GM21576 (cell line): ENCODE measurements at regions not wholly inside any gene's neighbourhood (a gene's known extent, or its start where the extent isn't known, plus 50 kb on each side); places are given as distances from the start of the nearest gene placed in this dataset.
A peak's percentile ranks its signal among the peaks of the same experiment; 100 is the strongest.
"Not testable (repeated sequence)": the region's sequence is repeated elsewhere in the genome, so short reads cannot be mapped to it uniquely, and the experiment has no call there.

Experiments
- ATAC-seq: cut with Tn5 transposase; IDR thresholded peaks from one replicate; pipeline ENCODE4 v1.9.1; 2021; ENCODE audit warnings: mild to moderate bottlenecking, moderate library complexity; ENCODE audit not compliant: unreplicated experiment

GRCh38 chr2:20499387-20499786, 52.5 kb downstream of the RHOB start:
- no peak for ATAC-seq

- ATAC-seq = no peak
These were observed 55.1 kb downstream of the RHOB start for GRCh38 chr2:20501974-20502373.

- not testable (repeated sequence) for ATAC-seq
These were observed 55.6 kb downstream of the RHOB start for GRCh38 chr2:20502496-20502895.

- no peak for ATAC-seq
These were observed 57.3 kb downstream of the RHOB start for GRCh38 chr2:20504174-20504573.

- ATAC-seq = no peak
These were observed 59.4 kb downstream of the RHOB start for GRCh38 chr2:20506201-20506685.

GRCh38 chr2:20507166-20507692, 60.4 kb downstream of the RHOB start:
- ATAC-seq = peak; percentile 99

GRCh38 chr2:20507711-20508110, 60.8 kb downstream of the RHOB start:
- no peak for ATAC-seq

- ATAC-seq = no peak
These were observed 62.5 kb downstream of the RHOB start for GRCh38 chr2:20509301-20509769.

GRCh38 chr2:20509770-20510490, 63.1 kb downstream of the RHOB start:
- ATAC-seq = no peak

- no peak for ATAC-seq
These were observed 64.3 kb downstream of the RHOB start for GRCh38 chr2:20511130-20511529.

- ATAC-seq = no peak
These were observed 65.3 kb downstream of the RHOB start for GRCh38 chr2:20512061-20512605.

- no peak for ATAC-seq
These were observed 67.1 kb downstream of the RHOB start for GRCh38 chr2:20513946-20514345.

- no peak for ATAC-seq
These were observed 67.9 kb downstream of the RHOB start for GRCh38 chr2:20514596-20515269.

GRCh38 chr2:20515290-20516220, 68.7 kb downstream of the RHOB start:
- ATAC-seq = no peak

GRCh38 chr2:20516291-20516645, 69.4 kb downstream of the RHOB start:
- ATAC-seq = no peak

- peak; percentile 89 for ATAC-seq
These were observed 69.9 kb downstream of the RHOB start for GRCh38 chr2:20516646-20517341.

GRCh38 chr2:20519309-20519708, 72.4 kb downstream of the RHOB start:
- no peak for ATAC-seq

- no peak for ATAC-seq
These were observed 73.3 kb downstream of the RHOB start for GRCh38 chr2:20520128-20520527.

GRCh38 chr2:20521193-20521592, 74.3 kb downstream of the RHOB start:
- ATAC-seq = no peak

- no peak for ATAC-seq
These were observed 74.9 kb downstream of the RHOB start for GRCh38 chr2:20521682-20522189.
